Heart right ventricle (tissue), 16 donors: ENCODE measurements at regions not wholly inside any gene's neighbourhood (a gene's known extent, or its start where the extent isn't known, plus 50 kb on each side); places are given as distances from the start of the nearest gene placed in this dataset.

Source experiments
- ATAC-seq, 8 donors: fragments of 200-7000 bp; cut with Tn5 transposase; one replicate each; pipeline ENCODE4 v1.9.1; 2020; ENCODE audit warnings: mild to moderate bottlenecking in 8 of 8, moderate library complexity in 8 of 8, moderate number of reproducible peaks in 1 of 8
- DNase-seq, 2 donors: peaks; one replicate each; pipeline ENCODE4 v3.0.0-alpha.2; 2020
- H3K27ac ChIP-seq, 10 donors: fragments of 200-600 bp; sonication (generic) in 2 of 10; one replicate each; pipeline versions ENCODE4 v1.5.0 to v1.8.0; 2020 to 2022; ENCODE audit warnings: mild to moderate bottlenecking in 3 of 10
- H3K27me3 ChIP-seq, 7 donors: fragments of 200-600 bp; one replicate each; pipeline ENCODE4 v1.8.0; 2021 to 2022; ENCODE audit warnings: mild to moderate bottlenecking in 2 of 7
- H3K36me3 ChIP-seq, 9 donors: fragments of 200-600 bp; sonication (generic) in 1 of 9; one replicate each; pipeline versions ENCODE4 v1.5.0 to v1.8.0; 2020 to 2022; ENCODE audit warnings: mild to moderate bottlenecking in 2 of 9
- H3K4me1 ChIP-seq, 9 donors: fragments of 200-600 bp; sonication (generic) in 1 of 9; one replicate each; pipeline versions ENCODE4 v1.5.0 to v1.8.0; 2020 to 2022; ENCODE audit warnings: mild to moderate bottlenecking in 4 of 9
- H3K4me3 ChIP-seq, 10 donors: fragments of 200-600 bp; sonication (generic) in 2 of 10; one replicate each; pipeline versions ENCODE4 v1.5.0 to v1.8.0; 2020 to 2022; ENCODE audit warnings: mild to moderate bottlenecking in 7 of 10, moderate library complexity in 2 of 10
- H3K9me3 ChIP-seq, 11 donors: fragments of 200-600 bp in 10 of 11; sonication (generic) in 2 of 11; one replicate each; pipeline versions ENCODE4 v1.5.0 to v1.8.0; 2013 to 2022; ENCODE audit warnings: mild to moderate bottlenecking in 2 of 11, control low read depth in 1 of 11, moderate library complexity in 1 of 11
- WGBS, 2 donors: extraction: QIAGEN DNeasy Blood & Tissue Kit; methylation state at CpG; one replicate each; pipeline ENCODE4 v1.1.7; 2013; ENCODE audit warnings: inconsistent platforms in 1 of 2; 5-methylcytosine and 5-hydroxymethylcytosine counted together
- intact Hi-C, 10 donors: fragments of 100-400 bp; cut with DNase I; formaldehyde crosslinking; loops; one replicate each; pipeline versions ENCODE4 v1.11.1 to v1.14.2; 2022
- TF ChIP-seq, protein P1 (sequence below), 9 donors: fragments of 200-600 bp; sonication (generic) in 2 of 9; IDR thresholded peaks; one replicate each; pipeline versions ENCODE4 v1.5.0 to v1.8.0; 2021 to 2022; ENCODE audit warnings: antibody characterized with exemption in 9 of 9, mild to moderate bottlenecking in 5 of 9, moderate library complexity in 1 of 9
- donor health status: Arrhythmogenic right ventricular cardiomyopathy.
- donor health status: ischemic (EF 13 %, LVEDD 7.1; RV severe dilation, severe dysfunction).
- donor health status: healthy with polysubstance abuse.
- donor health status: DM: no; HTN: yes; CAD: no.
- donor health status: DM: no; HTN: no; CAD: no.
- donor health status: ischemic (EF 25% LVEDD 6.9; RV normal size, moderate dysfunction).
- donor health status: ischemic (EF 25% LVEDD 5.7; RV mildly dilated, moderate dysfunction).
- donor health status: healthy.
- donor health status: DM: yes; HTN: yes; CAD: no.
- donor health status: Ischemic cardiomyopathy.
- donor health status: ischemic (EF 35%, LVEDD 5.7; RV mildly dilated, moderate dysfunction).
- donor health status: nonischemic (EF 11% LVEDD 7.7; RV severe dilation, severe dysfunction).
- donor health status: DM: yes; HTN: yes; CAD: no.
- donor health status: PGD.
- donor health status: ischemic (EF 29% LVEDD 5.4; RV normal size, mild dysfunction).
- donor health status: nonischemic (EF 23%, LVEDD 6.1; RV moderate dilation, normal function).

DNA sequence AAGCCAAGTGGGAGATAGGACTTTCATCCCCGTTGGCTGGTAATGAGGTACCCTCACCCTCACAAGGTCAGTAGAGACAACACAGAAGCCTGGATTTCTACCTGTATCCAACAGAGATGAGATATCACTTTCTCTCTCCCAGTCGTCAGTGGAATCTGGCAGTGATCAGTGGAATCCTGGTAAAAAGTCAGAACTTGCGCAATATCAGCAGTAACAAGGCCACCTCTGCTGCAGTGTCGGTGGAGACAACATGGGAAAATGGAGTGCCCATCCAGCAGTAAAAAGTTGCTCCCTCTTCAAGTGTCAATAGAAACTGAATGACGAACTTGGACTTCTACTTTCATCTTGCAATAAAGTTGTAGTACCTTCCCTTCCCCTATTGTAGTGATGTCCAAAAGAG, 615.9 kb downstream of the ETS1 start:
- Histone ChIP-seq H3K27me3 (no peaks in the 10 kb centered on the region), H3K27ac (no peak overlapping the region), H3K4me1 (no peaks in the 10 kb centered on the region), H3K36me3 (no peaks in the 10 kb centered on the region), H3K4me3 (no peak overlapping the region), H3K9me3 (peaks cover 0 to 6% (median 0%) of the 10 kb centered on the region in 11 donors)
- TF ChIP-seq, protein P1, sequence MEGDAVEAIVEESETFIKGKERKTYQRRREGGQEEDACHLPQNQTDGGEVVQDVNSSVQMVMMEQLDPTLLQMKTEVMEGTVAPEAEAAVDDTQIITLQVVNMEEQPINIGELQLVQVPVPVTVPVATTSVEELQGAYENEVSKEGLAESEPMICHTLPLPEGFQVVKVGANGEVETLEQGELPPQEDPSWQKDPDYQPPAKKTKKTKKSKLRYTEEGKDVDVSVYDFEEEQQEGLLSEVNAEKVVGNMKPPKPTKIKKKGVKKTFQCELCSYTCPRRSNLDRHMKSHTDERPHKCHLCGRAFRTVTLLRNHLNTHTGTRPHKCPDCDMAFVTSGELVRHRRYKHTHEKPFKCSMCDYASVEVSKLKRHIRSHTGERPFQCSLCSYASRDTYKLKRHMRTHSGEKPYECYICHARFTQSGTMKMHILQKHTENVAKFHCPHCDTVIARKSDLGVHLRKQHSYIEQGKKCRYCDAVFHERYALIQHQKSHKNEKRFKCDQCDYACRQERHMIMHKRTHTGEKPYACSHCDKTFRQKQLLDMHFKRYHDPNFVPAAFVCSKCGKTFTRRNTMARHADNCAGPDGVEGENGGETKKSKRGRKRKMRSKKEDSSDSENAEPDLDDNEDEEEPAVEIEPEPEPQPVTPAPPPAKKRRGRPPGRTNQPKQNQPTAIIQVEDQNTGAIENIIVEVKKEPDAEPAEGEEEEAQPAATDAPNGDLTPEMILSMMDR (IDR thresholded peaks at IDR 0.05) = no peak
- DNase-seq (no peak), ATAC-seq (no peak)
- intact Hi-C loops = no loop called here
- WGBS, 2 donors = 89 to 91% methylated on average over 5 of the region's 5 CpGs

- TF ChIP-seq, protein P1 (IDR thresholded peaks at IDR 0.05) = no peak
- Histone ChIP-seq H3K36me3 (no peaks in the 10 kb centered on the region), H3K4me3 (no peak overlapping the region), H3K27ac (no peak overlapping the region), H3K4me1 (no peaks in the 10 kb centered on the region), H3K9me3 (peaks cover 0 to 3% (median 0%) of the 10 kb centered on the region in 11 donors), H3K27me3 (peaks cover 0 to 3% (median 0%) of the 10 kb centered on the region in 7 donors)
- no peak for DNase-seq
- 72 to 76% methylated on average over 1 of the region's 1 CpG for WGBS, 2 donors
- no peak for ATAC-seq
- intact Hi-C loops = no loop called here
These were observed 620.5 kb downstream of the ETS1 start for GRCh38 chr11:127966821-127967220.

DNA sequence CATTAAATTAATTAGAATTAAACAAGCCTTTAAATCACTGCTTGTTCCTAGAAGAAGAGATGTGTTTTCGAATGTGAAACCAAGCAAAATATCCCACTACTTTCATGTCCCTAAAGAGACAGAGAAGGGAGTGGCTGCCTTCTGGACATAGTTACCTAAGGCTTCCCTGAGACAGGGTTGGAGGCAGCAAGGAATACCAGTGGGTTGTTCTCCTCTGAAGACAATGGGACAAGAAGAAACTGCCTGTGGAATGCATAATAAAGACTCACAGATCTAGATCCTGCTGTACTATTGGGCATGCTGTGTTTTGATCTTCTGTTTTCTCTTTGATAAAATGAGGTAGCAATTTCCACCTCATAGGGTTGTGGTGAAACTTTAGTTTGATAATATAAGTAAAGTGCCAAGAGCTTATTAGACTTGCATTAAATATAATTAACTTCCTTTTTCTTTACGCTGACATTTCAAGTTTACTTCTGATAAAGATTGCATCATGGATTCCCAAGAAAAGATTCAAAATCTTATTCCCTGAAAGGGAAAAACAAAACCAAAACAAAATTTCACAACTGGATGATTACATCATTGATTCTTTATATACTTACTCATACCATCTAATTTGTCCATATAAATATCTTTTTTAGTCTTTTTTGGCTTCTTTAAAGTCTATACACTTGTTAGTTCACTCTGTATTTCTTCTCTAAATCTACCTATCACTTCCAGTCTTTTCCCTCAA, 621.3 kb downstream of the ETS1 start:
- H3K36me3 ChIP-seq = no peaks in the 10 kb centered on the region

DNA sequence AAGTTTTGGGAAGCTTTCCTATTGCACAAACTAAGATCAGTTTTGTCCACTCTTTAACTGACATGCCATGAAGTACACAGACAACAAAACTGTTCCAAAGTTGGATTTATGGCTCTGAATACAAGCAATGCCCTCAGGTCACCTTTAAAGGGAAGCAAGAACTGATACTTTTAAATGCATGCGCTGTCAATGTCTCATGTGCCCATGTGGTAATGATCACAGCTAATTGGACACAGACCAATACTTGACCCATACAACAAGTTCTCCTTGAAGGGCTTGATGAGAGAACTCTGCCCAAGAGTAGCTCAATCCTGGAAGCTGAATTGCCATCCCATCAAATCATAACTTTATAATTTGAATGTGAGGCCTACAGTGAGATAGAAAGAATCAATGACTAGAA, 624.9 kb downstream of the ETS1 start:
- H3K4me3 ChIP-seq = no peak overlapping the region

More for the DNA sequence above, 621.3 kb downstream of the ETS1 start:
- 78 to 93% methylated on average over 2 of the region's 2 CpGs for WGBS, 2 donors
- DNase-seq (no peak), ATAC-seq (no peak)
- no peak overlapping the region for H3K4me3 ChIP-seq
- H3K27me3 ChIP-seq = peaks cover 0 to 3% (median 0%) of the 10 kb centered on the region in 7 donors
- intact Hi-C loops = no loop called here
- H3K27ac ChIP-seq = no peak overlapping the region
- H3K4me1 ChIP-seq = no peaks in the 10 kb centered on the region
- peaks cover 0 to 3% (median 0%) of the 10 kb centered on the region in 11 donors for H3K9me3 ChIP-seq
- TF ChIP-seq, protein P1 (IDR thresholded peaks at IDR 0.05) = no peak

More for the DNA sequence above, 624.9 kb downstream of the ETS1 start:
- Histone ChIP-seq H3K36me3 (no peaks in the 10 kb centered on the region), H3K27me3 (peaks cover 0 to 3% (median 0%) of the 10 kb centered on the region in 7 donors), H3K4me1 (no peaks in the 10 kb centered on the region), H3K9me3 (peaks cover 0 to 3% (median 0%) of the 10 kb centered on the region in 11 donors), H3K27ac (no peak overlapping the region)
- ATAC-seq = no peak
- no peak for DNase-seq
- intact Hi-C loops = no loop called here
- 92 to 94% methylated on average over 1 of the region's 1 CpG for WGBS, 2 donors
- TF ChIP-seq, protein P1 (IDR thresholded peaks at IDR 0.05) = no peak
